DND-41 (cell line): ENCODE measurements at regions not wholly inside any gene's neighbourhood (a gene's known extent, or its start where the extent isn't known, plus 50 kb on each side); places are given as distances from the start of the nearest gene placed in this dataset.

Experiments used
- ATAC-seq: fragments of 200-7000 bp; cut with Tn5 transposase; 3 replicates; pipeline ENCODE4 v1.9.1; 2021; ENCODE audit warnings: low read depth; ENCODE audit not compliant: insufficient read depth
- DNase-seq: peaks from one replicate; pipeline ENCODE4 v3.0.0-alpha.2; 2020
- H2AFZ ChIP-seq: 2 replicates; pipeline ENCODE4 v1.6.0; 2012; ENCODE audit warnings: low read depth, low read length
- H3K27ac ChIP-seq: 2 replicates; pipeline ENCODE4 v1.5.1; 2012; ENCODE audit warnings: low read length, inconsistent platforms
- H3K27me3 ChIP-seq: fragments of 200-600 bp; sonication (generic); 2 replicates; pipeline ENCODE4 v1.6.0; 2012; ENCODE audit warnings: low read length, mild to moderate bottlenecking, inconsistent platforms; ENCODE audit not compliant: insufficient read depth, poor library complexity
- H3K36me3 ChIP-seq: 2 replicates; pipeline ENCODE4 v1.5.1; 2012; ENCODE audit warnings: low read length, inconsistent platforms; ENCODE audit not compliant: insufficient read depth
- H3K4me1 ChIP-seq: 2 replicates; pipeline ENCODE4 v1.5.1; 2012; ENCODE audit warnings: mild to moderate bottlenecking, low read length; ENCODE audit not compliant: insufficient read depth
- H3K4me2 ChIP-seq: 2 replicates; pipeline ENCODE4 v1.6.0; 2012; ENCODE audit warnings: mild to moderate bottlenecking, moderate library complexity, low read length, inconsistent platforms; ENCODE audit not compliant: insufficient read depth
- H3K4me3 ChIP-seq, 2 experiments: fragments of 200-600 bp in 1 of 2; shearing (Covaris generic) in 1 of 2; 2 replicates each; pipeline ENCODE4 v1.5.1; 2012 to 2016; ENCODE audit warnings: inconsistent platforms in 2 of 2, low read length in 2 of 2, mild to moderate bottlenecking in 2 of 2, low read depth in 1 of 2, moderate library complexity in 1 of 2
- H3K79me2 ChIP-seq: 2 replicates; pipeline ENCODE4 v1.6.0; 2012; ENCODE audit warnings: low read length, inconsistent platforms; ENCODE audit not compliant: insufficient read depth
- H3K9ac ChIP-seq: 2 replicates; pipeline ENCODE4 v1.6.0; 2012; ENCODE audit warnings: low read depth, mild to moderate bottlenecking, inconsistent platforms, low read length, moderate library complexity
- H3K9me3 ChIP-seq: 2 replicates; pipeline ENCODE4 v1.5.1; 2012; ENCODE audit warnings: low read length, moderate library complexity, mild to moderate bottlenecking, inconsistent platforms; ENCODE audit not compliant: insufficient read depth, severe bottlenecking
- H4K20me1 ChIP-seq: 2 replicates; pipeline ENCODE4 v1.6.0; 2012; ENCODE audit warnings: low read length; ENCODE audit not compliant: insufficient read depth
- CTCF ChIP-seq: IDR thresholded peaks from 2 replicates; pipeline ENCODE4 v1.5.1; 2012; ENCODE audit warnings: borderline replicate concordance, low read length, moderate library complexity, mild to moderate bottlenecking; ENCODE audit not compliant: poor library complexity, severe bottlenecking; ENCODE audit errors: extremely low read depth
- EZH2 ChIP-seq: IDR thresholded peaks from 3 replicates; pipeline ENCODE4 v1.6.1; 2012; ENCODE audit warnings: borderline replicate concordance, low read depth, mild to moderate bottlenecking, moderate library complexity, low read length, inconsistent platforms; ENCODE audit not compliant: severe bottlenecking

GRCh38 chr22:48055827-48056226, 1293.4 kb downstream of the TBC1D22A start:
- DNase-seq (no peak), ATAC-seq (no peak)
- H2AFZ ChIP-seq: no peak overlapping the region
- no peaks in the 10 kb centered on the region for H3K27me3 ChIP-seq
- no peak for TF ChIP-seq CTCF
- no peak for TF ChIP-seq EZH2
- peaks cover 13% of the 10 kb centered on the region; the same call in 1 of the 2 replicates for H3K4me1 ChIP-seq
- H3K27ac ChIP-seq: no peak overlapping the region
- no peaks in the 10 kb centered on the region for H4K20me1 ChIP-seq
- H3K9me3 ChIP-seq: no peaks in the 10 kb centered on the region
- no peak overlapping the region for H3K9ac ChIP-seq
- H3K4me3 ChIP-seq: no peak overlapping the region
- H3K36me3 ChIP-seq: no peaks in the 10 kb centered on the region
- no peak overlapping the region for H3K4me2 ChIP-seq
- no peaks in the 10 kb centered on the region for H3K79me2 ChIP-seq

- H3K9ac ChIP-seq: no peak overlapping the region
- H4K20me1 ChIP-seq: no peaks in the 10 kb centered on the region
- TF ChIP-seq EZH2: no peak
- peaks cover 13% of the 10 kb centered on the region; the same call in 1 of the 2 replicates for H3K4me1 ChIP-seq
- no peak overlapping the region for H3K4me3 ChIP-seq
- H3K27ac ChIP-seq: no peak overlapping the region; the same call in 1 of the 2 replicates
- DNase-seq: no peak
- H3K27me3 ChIP-seq: no peaks in the 10 kb centered on the region
- no peak for ATAC-seq
- H3K4me2 ChIP-seq: no peak overlapping the region
- no peaks in the 10 kb centered on the region for H3K9me3 ChIP-seq
- no peaks in the 10 kb centered on the region for H3K36me3 ChIP-seq
- no peaks in the 10 kb centered on the region for H3K79me2 ChIP-seq
- H2AFZ ChIP-seq: no peak overlapping the region
Measured at GRCh38 chr22:48055185-48055584, 1292.7 kb downstream of the TBC1D22A start.

- Histone ChIP-seq H4K20me1 (no peaks in the 10 kb centered on the region), H2AFZ (no peak overlapping the region), H3K4me2 (no peak overlapping the region), H3K27ac (no peak overlapping the region), H3K9ac (no peak overlapping the region), H3K9me3 (no peaks in the 10 kb centered on the region), H3K4me3 (no peak overlapping the region), H3K36me3 (no peaks in the 10 kb centered on the region), H3K79me2 (no peaks in the 10 kb centered on the region), H3K4me1 (peaks cover 16% of the 10 kb centered on the region), H3K27me3 (no peaks in the 10 kb centered on the region)
- DNase-seq (no peak), ATAC-seq (no peak)
- TF ChIP-seq CTCF: no peak
- no peak for TF ChIP-seq EZH2
Measured at GRCh38 chr22:48054596-48054995, 1292.1 kb downstream of the TBC1D22A start.

GRCh38 chr22:48053973-48054372, 1291.5 kb downstream of the TBC1D22A start:
- Histone ChIP-seq H3K9ac (no peak overlapping the region), H3K27me3 (no peaks in the 10 kb centered on the region), H3K4me3 (no peak overlapping the region), H3K9me3 (no peaks in the 10 kb centered on the region), H4K20me1 (no peaks in the 10 kb centered on the region), H3K4me1 (peaks cover 22% of the 10 kb centered on the region), H3K27ac (no peak overlapping the region), H2AFZ (no peak overlapping the region), H3K4me2 (no peak overlapping the region), H3K79me2 (no peaks in the 10 kb centered on the region), H3K36me3 (no peaks in the 10 kb centered on the region)
- DNase-seq: no peak
- ATAC-seq: no peak
- TF ChIP-seq CTCF: no peak
- TF ChIP-seq EZH2: no peak
